Nephron progenitor cell (in vitro differentiated cells): ENCODE measurements at regions not wholly inside any gene's neighbourhood (a gene's known extent, or its start where the extent isn't known, plus 50 kb on each side); places are given as distances from the start of the nearest gene placed in this dataset.

Source experiments
- DNase-seq: peaks from one replicate; pipeline ENCODE4 v3.0.0; 2021
- H3K27ac Mint-ChIP-seq: 2 replicates; pipeline ENCODE4 v1.8.0; 2021; ENCODE audit warnings: mild to moderate bottlenecking, moderate library complexity, mixed read lengths
- H3K27me3 Mint-ChIP-seq: 2 replicates; pipeline ENCODE4 v1.8.0; 2021; ENCODE audit warnings: mild to moderate bottlenecking, low read depth, mixed read lengths; ENCODE audit not compliant: poor library complexity
- H3K36me3 Mint-ChIP-seq: 2 replicates; pipeline ENCODE4 v1.8.0; 2021; ENCODE audit warnings: low read depth, mixed read lengths
- H3K4me1 Mint-ChIP-seq: 2 replicates; pipeline ENCODE4 v1.8.0; 2021; ENCODE audit warnings: mixed read lengths
- H3K4me3 Mint-ChIP-seq: 2 replicates; pipeline ENCODE4 v1.8.0; 2021; ENCODE audit warnings: mild to moderate bottlenecking, moderate library complexity, mixed read lengths
- H3K9me3 Mint-ChIP-seq: 2 replicates; pipeline ENCODE4 v1.8.0; 2021; ENCODE audit warnings: mild to moderate bottlenecking, moderate library complexity, mixed read lengths
- CTCF ChIP-seq: fragments of 200-600 bp; sonication (generic); IDR thresholded peaks from 2 replicates; pipeline ENCODE4 v1.5.0; 2021; ENCODE audit warnings: antibody characterized with exemption

DNA sequence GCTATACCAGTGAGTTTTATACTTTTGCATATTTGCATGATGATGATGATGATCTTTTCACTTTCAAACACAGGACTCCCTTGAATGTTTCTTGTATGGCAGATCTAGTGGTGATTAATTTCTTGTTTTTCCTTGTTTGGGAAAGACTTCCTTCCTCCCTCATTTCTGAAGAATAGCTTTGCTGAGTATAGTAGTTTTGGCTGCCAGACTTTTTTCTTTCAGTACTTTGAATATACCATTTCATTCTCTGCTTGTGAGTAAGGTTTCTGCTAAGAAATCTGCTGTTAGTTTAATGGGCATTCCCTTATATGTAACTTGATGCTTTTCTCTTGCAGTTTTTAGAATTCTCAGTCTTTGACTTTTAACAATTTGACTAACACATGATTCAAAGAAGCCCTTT is 547.4 kb upstream of the CXADR start:
- Mint-ChIP-seq H3K4me1 (no peaks in the 10 kb centered on the region), H3K4me3 (no peak overlapping the region), H3K27ac (no peak overlapping the region), H3K9me3 (peaks cover 21% of the 10 kb centered on the region), H3K27me3 (no peaks in the 10 kb centered on the region), H3K36me3 (no peaks in the 10 kb centered on the region)
- no peak for DNase-seq
- TF ChIP-seq CTCF: no peak

DNA sequence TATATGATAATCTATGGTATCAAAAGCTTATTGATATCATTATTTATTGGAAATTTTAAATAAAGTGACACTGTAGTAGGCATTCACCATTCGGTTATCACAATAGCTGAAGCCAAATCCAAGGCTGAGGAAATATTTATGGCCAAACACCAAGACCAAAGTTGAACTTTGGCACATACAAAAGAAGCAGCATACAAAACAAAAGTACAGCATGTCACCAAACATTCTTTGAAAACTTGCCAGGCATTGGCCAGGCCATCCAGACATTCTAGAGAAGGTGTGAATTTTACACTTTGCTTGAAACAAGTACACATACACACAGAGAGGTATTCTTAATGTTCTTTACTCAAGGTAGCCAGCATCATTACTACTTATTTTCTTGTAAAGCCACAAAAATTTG is 544.4 kb upstream of the CXADR start:
- no peak overlapping the region for H3K27ac Mint-ChIP-seq
- H3K4me1 Mint-ChIP-seq: peaks cover 4% of the 10 kb centered on the region
- no peak overlapping the region for H3K4me3 Mint-ChIP-seq
- no peak for TF ChIP-seq CTCF
- no peak for DNase-seq
- H3K36me3 Mint-ChIP-seq: no peaks in the 10 kb centered on the region
- peaks cover 21% of the 10 kb centered on the region for H3K9me3 Mint-ChIP-seq
- H3K27me3 Mint-ChIP-seq: peaks cover 2% of the 10 kb centered on the region

GRCh38 chr21:16969636-16970035 is 543.2 kb upstream of the CXADR start:
- peaks cover 6% of the 10 kb centered on the region for H3K4me1 Mint-ChIP-seq
- TF ChIP-seq CTCF: no peak
- peaks cover 2% of the 10 kb centered on the region for H3K27me3 Mint-ChIP-seq
- no peak overlapping the region for H3K4me3 Mint-ChIP-seq
- DNase-seq: no peak
- H3K9me3 Mint-ChIP-seq: peaks cover 19% of the 10 kb centered on the region
- H3K27ac Mint-ChIP-seq: no peak overlapping the region
- no peaks in the 10 kb centered on the region for H3K36me3 Mint-ChIP-seq

GRCh38 chr21:16974060-16974459 is 538.8 kb upstream of the CXADR start:
- no peak overlapping the region for H3K4me3 Mint-ChIP-seq
- peaks cover 2% of the 10 kb centered on the region for H3K27me3 Mint-ChIP-seq
- no peak for TF ChIP-seq CTCF

GRCh38 chr21:16976193-16976592 is 536.6 kb upstream of the CXADR start:
- Mint-ChIP-seq H3K36me3 (no peaks in the 10 kb centered on the region), H3K9me3 (no peaks in the 10 kb centered on the region), H3K4me3 (no peak overlapping the region), H3K27ac (no peak overlapping the region), H3K27me3 (peaks cover 2% of the 10 kb centered on the region), H3K4me1 (peaks cover 11% of the 10 kb centered on the region)
- TF ChIP-seq CTCF: no peak
- no peak for DNase-seq

More at GRCh38 chr21:16974060-16974459, 538.8 kb upstream of the CXADR start:
- DNase-seq: no peak
- Mint-ChIP-seq H3K27ac (no peak overlapping the region), H3K36me3 (no peaks in the 10 kb centered on the region), H3K4me1 (peaks cover 11% of the 10 kb centered on the region), H3K9me3 (no peaks in the 10 kb centered on the region)

- Mint-ChIP-seq H3K27ac (no peak overlapping the region), H3K36me3 (no peaks in the 10 kb centered on the region), H3K27me3 (no peaks in the 10 kb centered on the region), H3K4me3 (no peak overlapping the region), H3K9me3 (no peaks in the 10 kb centered on the region), H3K4me1 (peaks cover 7% of the 10 kb centered on the region)
- TF ChIP-seq CTCF: no peak
- DNase-seq: no peak
Observed at GRCh38 chr21:16978309-16978895, 534.4 kb upstream of the CXADR start.
